ENCODE measurements at regions not wholly inside any gene's neighbourhood (a gene's known extent, or its start where the extent isn't known, plus 50 kb on each side); places are given as distances from the start of the nearest gene placed in this dataset.

- no peak for TF ChIP-seq CTCF (IDR thresholded peaks at IDR 0.05)
- TF ChIP-seq POLR2A (IDR thresholded peaks at IDR 0.05) = no peak
Measured at GRCh38 chr21:17279663-17280062, 233.2 kb upstream of the CXADR start.
